DOHH2 (cell line): ENCODE measurements at regions not wholly inside any gene's neighbourhood (a gene's known extent, or its start where the extent isn't known, plus 50 kb on each side); places are given as distances from the start of the nearest gene placed in this dataset.

ENCODE experiments used
- H3F3A ChIP-seq: fragments of 200-600 bp; sonication (generic), shearing (Covaris generic); 2 replicates; pipeline ENCODE4 v1.6.0; 2016; ENCODE audit warnings: antibody characterized with exemption, mild to moderate bottlenecking; ENCODE audit not compliant: control insufficient read depth, insufficient read depth
- H3K27ac ChIP-seq: fragments of 200-600 bp; sonication (generic); 2 replicates; pipeline ENCODE4 v1.5.1; 2014; ENCODE audit warnings: low read depth, mild to moderate bottlenecking, low read length, moderate library complexity
- H3K27me3 ChIP-seq: fragments of 200-600 bp; sonication (generic); 2 replicates; pipeline ENCODE4 v1.6.1; 2014; ENCODE audit warnings: mild to moderate bottlenecking, low read length, mixed read lengths; ENCODE audit not compliant: control insufficient read depth
- H3K36me3 ChIP-seq: fragments of 200-600 bp; sonication (generic); 2 replicates; pipeline ENCODE4 v1.6.1; 2014; ENCODE audit warnings: mild to moderate bottlenecking, low read length, moderate library complexity, mixed read lengths; ENCODE audit not compliant: control insufficient read depth
- H3K4me1 ChIP-seq: fragments of 200-600 bp; sonication (generic); 2 replicates; pipeline ENCODE4 v1.6.1; 2014; ENCODE audit warnings: mild to moderate bottlenecking, low read length, mixed read lengths; ENCODE audit not compliant: control insufficient read depth
- H3K4me2 ChIP-seq: fragments of 200-600 bp; sonication (generic); 2 replicates; pipeline ENCODE4 v1.6.0; 2014; ENCODE audit warnings: mild to moderate bottlenecking, low read length, moderate library complexity
- H3K4me3 ChIP-seq: fragments of 200-600 bp; sonication (generic); 2 replicates; pipeline ENCODE4 v1.5.1; 2014; ENCODE audit warnings: mild to moderate bottlenecking, low read length, mixed read lengths
- H3K79me2 ChIP-seq: fragments of 200-600 bp; sonication (generic); 2 replicates; pipeline ENCODE4 v1.6.1; 2014; ENCODE audit warnings: mild to moderate bottlenecking, low read length, mixed read lengths; ENCODE audit not compliant: control insufficient read depth
- H3K9me2 ChIP-seq: fragments of 200-600 bp; sonication (generic); replicated peaks from 2 replicates; pipeline ENCODE4 v1.6.1; 2014; ENCODE audit warnings: mild to moderate bottlenecking, low read length, mixed read lengths; ENCODE audit not compliant: control insufficient read depth
- H3K9me3 ChIP-seq: fragments of 200-600 bp; sonication (generic); 2 replicates; pipeline ENCODE4 v1.6.1; 2014; ENCODE audit warnings: antibody characterized with exemption, low read length, mixed read lengths; ENCODE audit not compliant: control insufficient read depth, insufficient read depth
- H4K20me1 ChIP-seq: fragments of 200-600 bp; sonication (generic); 2 replicates; pipeline ENCODE4 v1.6.0; 2014; ENCODE audit warnings: low read depth, mild to moderate bottlenecking, antibody characterized with exemption, low read length, moderate library complexity; ENCODE audit not compliant: control insufficient read depth, insufficient read depth
- CTCF ChIP-seq: fragments of 200-600 bp; sonication (generic); IDR thresholded peaks from one replicate; pipeline ENCODE4 v1.5.1; 2014; ENCODE audit warnings: antibody characterized with exemption, mild to moderate bottlenecking, low read depth, low read length; ENCODE audit not compliant: poor library complexity, severe bottlenecking
- EZH2phosphoT487 ChIP-seq: fragments of 200-600 bp; sonication (generic); IDR thresholded peaks from 2 replicates; pipeline ENCODE4 v1.6.1; 2017; ENCODE audit warnings: borderline replicate concordance, mild to moderate bottlenecking, antibody characterized with exemption, low read length, moderate library complexity, mixed read lengths

- Histone ChIP-seq H3K4me1 (no peaks in the 10 kb centered on the region), H3F3A (no peaks in the 10 kb centered on the region), H4K20me1 (no peaks in the 10 kb centered on the region), H3K9me3 (no peaks in the 10 kb centered on the region), H3K36me3 (no peaks in the 10 kb centered on the region), H3K27ac (no peak overlapping the region), H3K27me3 (no peaks in the 10 kb centered on the region), H3K4me2 (no peak overlapping the region), H3K4me3 (no peak overlapping the region), H3K79me2 (no peaks in the 10 kb centered on the region), H3K9me2 (no peaks in the 10 kb centered on the region)
- no peak for TF ChIP-seq EZH2phosphoT487
- no peak for TF ChIP-seq CTCF
Measured at GRCh38 chr1:209341673-209342420, 241.7 kb upstream of the CAMK1G start.

GRCh38 chr1:209342441-209343175 lies 240.9 kb upstream of the CAMK1G start:
- Histone ChIP-seq H3K27me3 (no peaks in the 10 kb centered on the region), H3K36me3 (no peaks in the 10 kb centered on the region), H3K27ac (no peak overlapping the region), H3K4me2 (no peak overlapping the region), H3K4me1 (no peaks in the 10 kb centered on the region), H4K20me1 (no peaks in the 10 kb centered on the region), H3F3A (no peaks in the 10 kb centered on the region), H3K9me2 (no peaks in the 10 kb centered on the region), H3K4me3 (no peak overlapping the region), H3K79me2 (no peaks in the 10 kb centered on the region), H3K9me3 (no peaks in the 10 kb centered on the region)
- TF ChIP-seq EZH2phosphoT487 (no peak), CTCF (no peak)

GRCh38 chr1:209343511-209343910 lies 240.0 kb upstream of the CAMK1G start:
- Histone ChIP-seq H3K9me2 (no peaks in the 10 kb centered on the region), H3K4me2 (no peak overlapping the region), H3K9me3 (no peaks in the 10 kb centered on the region), H4K20me1 (no peaks in the 10 kb centered on the region), H3K27ac (no peak overlapping the region), H3K4me3 (no peak overlapping the region), H3K4me1 (no peaks in the 10 kb centered on the region), H3K27me3 (no peaks in the 10 kb centered on the region), H3F3A (no peaks in the 10 kb centered on the region), H3K36me3 (no peaks in the 10 kb centered on the region), H3K79me2 (no peaks in the 10 kb centered on the region)
- TF ChIP-seq EZH2phosphoT487 (no peak), CTCF (no peak)
